ENCODE measurements at regions not wholly inside any gene's neighbourhood (a gene's known extent, or its start where the extent isn't known, plus 50 kb on each side); places are given as distances from the start of the nearest gene placed in this dataset.

DNA sequence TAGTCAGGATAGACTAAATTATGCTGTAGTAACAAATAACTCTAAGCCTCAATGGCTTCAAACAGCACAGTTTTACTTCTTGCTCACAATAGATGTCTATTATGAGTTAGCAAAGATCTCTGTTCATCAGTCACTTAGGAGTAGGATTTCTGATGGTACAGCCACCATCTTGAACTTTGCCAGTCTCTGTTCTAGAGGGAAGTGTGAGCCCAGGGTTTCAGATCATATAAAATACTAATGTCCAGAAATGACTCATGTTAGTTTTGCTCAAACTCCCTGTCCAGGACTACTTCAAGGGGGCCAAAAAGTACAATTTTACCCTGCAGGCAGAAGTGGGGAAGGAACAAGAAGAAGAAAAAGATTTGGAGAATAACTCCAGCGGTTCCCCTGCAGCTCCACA is 77.1 kb upstream of the LSM6 start:
- no peaks in the 10 kb centered on the region for H3K36me3 ChIP-seq
- no peaks in the 10 kb centered on the region for H3K4me1 ChIP-seq
- H3K27ac ChIP-seq: no peak overlapping the region
- WGBS, 2 donors: 93 to 97% methylated on average over 1 of the region's 1 CpG
- H3K4me3 ChIP-seq: no peak overlapping the region
- H3K9me3 ChIP-seq: no peaks in the 10 kb centered on the region
- TF ChIP-seq POLR2A (IDR thresholded peaks at IDR 0.05) (no peak), EP300 (IDR thresholded peaks at IDR 0.05) (no peak)
- TF ChIP-seq, protein P1, sequence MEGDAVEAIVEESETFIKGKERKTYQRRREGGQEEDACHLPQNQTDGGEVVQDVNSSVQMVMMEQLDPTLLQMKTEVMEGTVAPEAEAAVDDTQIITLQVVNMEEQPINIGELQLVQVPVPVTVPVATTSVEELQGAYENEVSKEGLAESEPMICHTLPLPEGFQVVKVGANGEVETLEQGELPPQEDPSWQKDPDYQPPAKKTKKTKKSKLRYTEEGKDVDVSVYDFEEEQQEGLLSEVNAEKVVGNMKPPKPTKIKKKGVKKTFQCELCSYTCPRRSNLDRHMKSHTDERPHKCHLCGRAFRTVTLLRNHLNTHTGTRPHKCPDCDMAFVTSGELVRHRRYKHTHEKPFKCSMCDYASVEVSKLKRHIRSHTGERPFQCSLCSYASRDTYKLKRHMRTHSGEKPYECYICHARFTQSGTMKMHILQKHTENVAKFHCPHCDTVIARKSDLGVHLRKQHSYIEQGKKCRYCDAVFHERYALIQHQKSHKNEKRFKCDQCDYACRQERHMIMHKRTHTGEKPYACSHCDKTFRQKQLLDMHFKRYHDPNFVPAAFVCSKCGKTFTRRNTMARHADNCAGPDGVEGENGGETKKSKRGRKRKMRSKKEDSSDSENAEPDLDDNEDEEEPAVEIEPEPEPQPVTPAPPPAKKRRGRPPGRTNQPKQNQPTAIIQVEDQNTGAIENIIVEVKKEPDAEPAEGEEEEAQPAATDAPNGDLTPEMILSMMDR (IDR thresholded peaks at IDR 0.05): no peak
- no peaks in the 10 kb centered on the region for H3K27me3 ChIP-seq
- DNase-seq (ENCODE audit: low spot score in 2 of 2): no peak

DNA sequence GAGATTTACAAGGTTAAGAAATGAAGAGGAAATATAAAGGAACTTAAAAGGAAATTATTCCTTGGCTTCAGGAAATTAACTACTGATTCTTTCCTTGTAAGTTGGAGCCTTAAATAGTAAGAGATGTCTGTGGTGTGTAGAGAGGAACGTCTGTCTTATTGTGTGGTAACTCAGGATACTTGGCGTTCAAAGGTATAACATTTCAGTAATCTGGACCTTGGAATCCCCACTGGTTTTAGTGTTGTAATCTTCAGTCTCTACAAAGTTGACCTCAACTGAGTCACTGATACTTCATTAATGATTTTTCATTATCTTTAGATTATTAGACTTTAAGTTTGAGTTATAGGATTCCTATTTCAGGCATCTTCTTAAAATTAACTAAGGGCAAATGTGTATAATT is 79.1 kb upstream of the LSM6 start:
- WGBS, 2 donors: 73% methylated on average over 2 of the region's 2 CpGs
- Histone ChIP-seq H3K27ac (no peak overlapping the region), H3K27me3 (no peaks in the 10 kb centered on the region), H3K4me1 (no peaks in the 10 kb centered on the region), H3K4me3 (no peak overlapping the region), H3K36me3 (no peaks in the 10 kb centered on the region), H3K9me3 (no peaks in the 10 kb centered on the region)
- DNase-seq (ENCODE audit: low spot score in 2 of 2): no peak
- no peak for TF ChIP-seq EP300 (IDR thresholded peaks at IDR 0.05)
- TF ChIP-seq POLR2A (IDR thresholded peaks at IDR 0.05): no peak
- TF ChIP-seq, protein P1 (IDR thresholded peaks at IDR 0.05): no peak

DNA sequence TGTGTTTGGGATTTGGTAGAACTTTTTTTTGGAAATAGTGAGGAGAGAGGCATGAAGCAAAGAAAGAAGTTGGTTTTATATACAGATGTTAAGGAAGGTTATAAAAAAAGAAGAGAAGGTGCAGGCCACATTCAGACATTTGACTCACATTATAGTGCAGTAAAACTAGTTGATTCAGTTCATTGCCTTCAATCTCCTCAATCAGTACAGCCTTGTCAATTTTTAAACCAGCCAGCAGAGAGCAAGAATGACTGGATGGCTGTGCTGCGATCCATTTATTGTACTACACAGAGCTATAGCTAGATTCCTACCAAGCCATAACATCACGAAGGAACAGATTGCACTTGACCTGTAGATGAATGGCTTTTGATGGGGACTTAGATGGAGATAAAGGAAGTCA is 79.7 kb upstream of the LSM6 start:
- no peaks in the 10 kb centered on the region for H3K27me3 ChIP-seq
- no peak for TF ChIP-seq POLR2A (IDR thresholded peaks at IDR 0.05)
- TF ChIP-seq, protein P1 (IDR thresholded peaks at IDR 0.05): no peak
- no peak for TF ChIP-seq EP300 (IDR thresholded peaks at IDR 0.05)
- DNase-seq (ENCODE audit: low spot score in 2 of 2): no peak
- no peaks in the 10 kb centered on the region for H3K4me1 ChIP-seq
- H3K9me3 ChIP-seq: no peaks in the 10 kb centered on the region
- H3K4me3 ChIP-seq: no peak overlapping the region
- 77 to 81% methylated on average over 2 of the region's 2 CpGs for WGBS, 2 donors
- H3K27ac ChIP-seq: no peak overlapping the region
- H3K36me3 ChIP-seq: no peaks in the 10 kb centered on the region

DNA sequence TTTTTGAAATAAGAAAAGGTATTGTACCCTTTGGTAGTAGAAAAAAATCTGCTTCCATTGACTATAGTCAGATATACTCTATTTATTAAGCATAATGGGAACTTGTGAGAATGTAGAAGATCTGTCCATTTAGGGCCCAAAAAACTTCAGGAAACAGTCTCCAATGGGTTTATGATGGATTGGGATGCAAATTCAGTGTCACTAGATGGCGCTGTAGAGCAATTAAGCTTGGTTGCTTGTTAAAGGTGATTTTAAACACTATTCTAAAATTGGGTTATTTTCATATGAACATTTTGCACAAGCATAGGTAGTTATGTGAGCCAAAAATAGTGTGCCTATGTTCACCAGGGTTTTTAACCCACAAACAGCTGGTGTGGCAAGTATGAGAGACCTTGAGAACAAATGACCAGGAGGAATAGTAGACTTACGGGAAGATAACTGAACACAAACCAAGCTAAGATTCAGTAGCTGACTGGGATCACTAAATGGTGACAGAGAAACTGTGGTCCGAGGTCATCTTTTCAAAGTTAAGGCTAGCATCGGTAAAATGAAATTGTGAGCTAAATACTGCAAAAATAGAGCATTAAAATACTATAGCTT is 80.3 kb upstream of the LSM6 start:
- H3K36me3 ChIP-seq: no peaks in the 10 kb centered on the region
- no peaks in the 10 kb centered on the region for H3K27me3 ChIP-seq
- 55 to 59% methylated on average over 4 of the region's 4 CpGs for WGBS, 2 donors
- H3K4me3 ChIP-seq: no peak overlapping the region
- H3K27ac ChIP-seq: no peak overlapping the region
- no peak for TF ChIP-seq EP300 (IDR thresholded peaks at IDR 0.05)
- TF ChIP-seq POLR2A (IDR thresholded peaks at IDR 0.05): no peak
- TF ChIP-seq, protein P1 (IDR thresholded peaks at IDR 0.05): peak in 4 of 5 experiments; percentile 36 to 50 (median 39)
- H3K4me1 ChIP-seq: no peaks in the 10 kb centered on the region
- H3K9me3 ChIP-seq: no peaks in the 10 kb centered on the region
- DNase-seq (ENCODE audit: low spot score in 2 of 2): peak in 1 of 2 donors; percentile 78

DNA sequence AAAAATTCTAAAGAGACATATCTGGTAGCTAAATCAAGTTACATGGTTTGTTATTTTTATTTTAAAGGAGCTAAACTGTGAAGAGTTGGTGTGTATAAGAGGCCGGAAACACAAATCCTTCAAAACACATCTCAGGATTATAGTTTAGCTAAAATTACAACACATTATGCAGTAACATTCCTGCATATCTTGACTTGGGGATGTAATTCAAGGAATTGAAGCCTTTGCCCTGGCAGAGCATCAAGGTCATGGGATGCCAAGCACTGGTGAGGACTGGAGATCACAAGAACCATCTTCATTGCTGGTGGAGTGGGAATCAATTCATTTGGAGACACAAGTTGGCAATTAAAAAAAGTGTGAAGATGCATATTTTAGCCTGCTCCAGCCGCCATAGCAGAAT is 86.8 kb upstream of the LSM6 start:
- Histone ChIP-seq H3K36me3 (no peaks in the 10 kb centered on the region), H3K27ac (no peak overlapping the region), H3K9me3 (no peaks in the 10 kb centered on the region), H3K27me3 (no peaks in the 10 kb centered on the region), H3K4me3 (no peak overlapping the region), H3K4me1 (no peaks in the 10 kb centered on the region)
- TF ChIP-seq POLR2A (IDR thresholded peaks at IDR 0.05) (no peak), EP300 (IDR thresholded peaks at IDR 0.05) (no peak)
- TF ChIP-seq, protein P1 (IDR thresholded peaks at IDR 0.05): no peak
- WGBS, 2 donors: 87 to 97% methylated on average over 2 of the region's 2 CpGs
- no peak for DNase-seq (ENCODE audit: low spot score in 2 of 2)

Data from tibial nerve (tissue), 4 donors.